Spleen (tissue), 11 donors: ENCODE measurements at regions not wholly inside any gene's neighbourhood (a gene's known extent, or its start where the extent isn't known, plus 50 kb on each side); places are given as distances from the start of the nearest gene placed in this dataset.

Source experiments
- DNase-seq: peaks from one replicate; pipeline ENCODE4 v3.0.0-alpha.2; 2020
- H3K27ac ChIP-seq, 8 donors: fragments of 200-600 bp; sonication (generic) in 7 of 8; 1 replicate in 4 of 8; 2 replicates in 4 of 8; pipeline versions ENCODE4 v1.5.0 to v1.8.0; 2016 to 2021; ENCODE audit warnings: inconsistent platforms in 4 of 8, mild to moderate bottlenecking in 4 of 8, moderate library complexity in 1 of 8
- H3K27me3 ChIP-seq, 7 donors: fragments of 200-600 bp; sonication (generic) in 6 of 7; replicated peaks in 1 of 7; 1 replicate in 4 of 7; 2 replicates in 3 of 7; pipeline versions ENCODE4 v1.5.0 to v1.8.0; 2016 to 2021; ENCODE audit warnings: inconsistent platforms in 3 of 7, mild to moderate bottlenecking in 1 of 7
- H3K36me3 ChIP-seq, 6 donors: fragments of 200-600 bp; sonication (generic) in 5 of 6; 1 replicate in 4 of 6; 2 replicates in 2 of 6; pipeline versions ENCODE4 v1.5.0 to v1.8.0; 2016 to 2021; ENCODE audit warnings: inconsistent platforms in 2 of 6
- H3K4me1 ChIP-seq, 6 donors: fragments of 200-600 bp; sonication (generic) in 5 of 6; 1 replicate in 3 of 6; 2 replicates in 3 of 6; pipeline versions ENCODE4 v1.5.0 to v1.8.0; 2016 to 2021; ENCODE audit warnings: inconsistent platforms in 3 of 6
- H3K4me3 ChIP-seq, 8 donors: fragments of 200-600 bp; sonication (generic) in 7 of 8; 1 replicate in 4 of 8; 2 replicates in 4 of 8; pipeline versions ENCODE4 v1.5.0 to v1.8.0; 2016 to 2021; ENCODE audit warnings: inconsistent platforms in 4 of 8, mild to moderate bottlenecking in 4 of 8, moderate library complexity in 2 of 8
- H3K9me3 ChIP-seq, 8 donors: fragments of 200-600 bp; sonication (generic) in 7 of 8; 1 replicate in 4 of 8; 2 replicates in 4 of 8; pipeline versions ENCODE4 v1.5.0 to v1.8.0; 2016 to 2021; ENCODE audit warnings: inconsistent platforms in 4 of 8
- POLR2A ChIP-seq, 3 donors: fragments of 450-650 bp; IDR thresholded peaks; one replicate each; pipeline ENCODE4 v1.5.1; 2017; ENCODE audit warnings: antibody characterized with exemption in 3 of 3, mild to moderate bottlenecking in 1 of 3
- POLR2AphosphoS5 ChIP-seq, 3 donors: sonication (generic); formaldehyde crosslinking; IDR thresholded peaks; one replicate each; pipeline ENCODE4 v1.5.1; 2017; ENCODE audit warnings: antibody characterized with exemption in 3 of 3
- WGBS, 5 donors: extraction: QIAGEN DNeasy Blood & Tissue Kit in 3 of 5; methylation state at CpG; one replicate each; pipeline versions ENCODE4 v1.1.5 to v1.1.7; 2013 to 2018; 5-methylcytosine and 5-hydroxymethylcytosine counted together
- intact Hi-C: fragments of 100-400 bp; cut with DNase I; formaldehyde crosslinking; loops from one replicate; pipeline ENCODE4 v1.15.0; 2023; ENCODE audit warnings: low total_unique reads
- TF ChIP-seq, protein P1 (sequence below), 11 experiments: fragments of 200-600 bp in 7 of 11; fragments of 450-650 bp in 4 of 11; sonication (generic) in 4 of 11; IDR thresholded peaks in 8 of 11; conservative IDR thresholded peaks in 3 of 11; 1 replicate in 7 of 11; 2 replicates in 4 of 11; pipeline versions ENCODE4 v1.4.0 to v1.8.0; 2016 to 2021; ENCODE audit warnings: antibody characterized with exemption in 11 of 11, inconsistent platforms in 4 of 11, mild to moderate bottlenecking in 1 of 11
- donor health status: healthy with polysubstance abuse.
- donor health status: DM: no; HTN: no; CAD: no; lungs with moderate emphysema.
- donor health status: DM: no; HTN: no; CAD: no.
- donor health status: Bipolar disorder and iron deficiency.
- donor health status: healthy.
- donor health status: DM: no; HTN: no; CAD: no.
- donor health status: DM: yes; HTN: yes; CAD: no.

DNA sequence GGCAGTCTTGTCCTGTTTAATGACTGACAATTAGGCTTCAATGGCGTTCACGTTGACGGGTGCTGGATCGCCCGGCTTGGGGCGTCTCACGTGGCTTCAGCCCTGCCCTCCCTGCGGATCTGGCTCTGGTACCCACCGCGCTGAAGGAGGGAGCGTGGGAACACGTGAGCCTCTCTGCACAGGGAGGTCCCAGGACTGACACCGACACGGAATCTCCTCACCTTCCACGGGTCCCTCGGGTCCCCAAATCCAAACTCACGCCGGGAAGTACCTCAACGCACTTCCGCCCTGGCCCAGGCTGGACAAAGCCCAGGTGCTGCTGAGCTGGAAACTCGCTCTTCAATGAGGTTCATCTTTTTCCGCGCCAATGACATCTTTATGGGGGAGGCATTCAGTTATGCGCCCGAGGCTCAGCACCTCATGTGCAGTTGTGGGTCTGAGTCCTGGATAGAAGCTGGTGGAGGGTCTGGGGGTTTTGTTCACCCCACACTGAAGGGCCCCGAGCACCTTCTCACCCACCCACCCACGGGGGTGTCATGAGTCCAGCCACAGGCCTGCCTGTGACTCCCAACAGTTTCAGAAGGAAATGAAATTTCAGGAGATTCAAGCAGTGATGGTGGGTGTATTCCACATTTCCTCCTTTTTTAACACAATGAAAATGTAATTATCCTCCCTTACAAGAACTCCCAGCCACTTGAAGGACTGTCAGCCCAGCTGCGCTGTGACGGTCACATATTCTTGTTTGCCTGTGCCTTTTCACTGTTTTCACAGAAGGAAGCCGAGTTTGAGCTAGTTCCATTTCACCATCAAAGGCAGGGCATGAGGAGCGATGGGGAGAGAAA is 251.7 kb upstream of the SFSWAP start:
- peak; percentile 51 for DNase-seq
- peaks cover 0 to 7% (median 0%) of the 10 kb centered on the region in 8 donors for H3K9me3 ChIP-seq
- H3K27ac ChIP-seq: no peak overlapping the region
- H3K27me3 ChIP-seq: peaks cover 0 to 64% (median 0%) of the 10 kb centered on the region in 7 donors
- WGBS, 5 donors: 83 to 88% (median 85%) methylated on average over 28 to 31 of the region's 31 CpGs
- H3K36me3 ChIP-seq: no peaks in the 10 kb centered on the region
- no peak overlapping the region for H3K4me3 ChIP-seq
- no peaks in the 10 kb centered on the region for H3K4me1 ChIP-seq
- intact Hi-C loops: no loop called here
- TF ChIP-seq POLR2AphosphoS5 (IDR thresholded peaks at IDR 0.05) (no peak), POLR2A (IDR thresholded peaks at IDR 0.05) (no peak)
- TF ChIP-seq, protein P1, sequence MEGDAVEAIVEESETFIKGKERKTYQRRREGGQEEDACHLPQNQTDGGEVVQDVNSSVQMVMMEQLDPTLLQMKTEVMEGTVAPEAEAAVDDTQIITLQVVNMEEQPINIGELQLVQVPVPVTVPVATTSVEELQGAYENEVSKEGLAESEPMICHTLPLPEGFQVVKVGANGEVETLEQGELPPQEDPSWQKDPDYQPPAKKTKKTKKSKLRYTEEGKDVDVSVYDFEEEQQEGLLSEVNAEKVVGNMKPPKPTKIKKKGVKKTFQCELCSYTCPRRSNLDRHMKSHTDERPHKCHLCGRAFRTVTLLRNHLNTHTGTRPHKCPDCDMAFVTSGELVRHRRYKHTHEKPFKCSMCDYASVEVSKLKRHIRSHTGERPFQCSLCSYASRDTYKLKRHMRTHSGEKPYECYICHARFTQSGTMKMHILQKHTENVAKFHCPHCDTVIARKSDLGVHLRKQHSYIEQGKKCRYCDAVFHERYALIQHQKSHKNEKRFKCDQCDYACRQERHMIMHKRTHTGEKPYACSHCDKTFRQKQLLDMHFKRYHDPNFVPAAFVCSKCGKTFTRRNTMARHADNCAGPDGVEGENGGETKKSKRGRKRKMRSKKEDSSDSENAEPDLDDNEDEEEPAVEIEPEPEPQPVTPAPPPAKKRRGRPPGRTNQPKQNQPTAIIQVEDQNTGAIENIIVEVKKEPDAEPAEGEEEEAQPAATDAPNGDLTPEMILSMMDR (IDR thresholded peaks at IDR 0.05 in 8 of 11, conservative IDR thresholded peaks at IDR 0.05 in 3 of 11): no peak

DNA sequence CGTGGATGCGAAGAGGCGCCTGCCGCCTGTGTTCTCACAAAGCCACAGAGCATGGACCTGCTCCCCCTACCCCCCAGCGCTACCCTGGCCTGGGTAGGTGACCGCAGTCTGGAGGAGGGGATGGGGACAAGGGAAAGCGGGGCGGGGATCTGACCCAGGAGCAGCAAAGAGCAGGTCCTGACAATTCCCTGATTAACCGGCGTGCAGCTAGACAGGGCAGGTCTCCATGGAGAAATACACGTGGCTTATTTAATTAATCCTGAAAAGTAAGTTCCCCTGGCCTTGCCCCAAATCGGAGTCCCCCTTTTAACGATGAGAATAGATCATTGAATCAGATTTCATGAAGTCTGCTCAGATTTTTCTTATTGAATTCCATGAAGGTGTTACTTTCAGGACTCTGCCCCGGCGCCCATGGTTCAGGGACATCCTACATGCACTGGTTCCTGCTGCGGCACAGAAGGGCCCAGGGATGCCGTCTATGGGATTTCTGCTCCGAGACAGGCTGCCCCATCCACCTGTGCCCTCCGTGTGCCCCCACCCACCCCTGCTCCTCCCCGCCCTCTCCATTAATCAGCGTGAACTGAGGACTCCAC is 251.0 kb upstream of the SFSWAP start:
- H3K4me1 ChIP-seq: no peaks in the 10 kb centered on the region
- H3K9me3 ChIP-seq: peaks cover 0 to 7% (median 0%) of the 10 kb centered on the region in 8 donors
- no peak overlapping the region for H3K4me3 ChIP-seq
- no peaks in the 10 kb centered on the region for H3K36me3 ChIP-seq
- no peak for TF ChIP-seq POLR2A (IDR thresholded peaks at IDR 0.05)
- no peak for TF ChIP-seq POLR2AphosphoS5 (IDR thresholded peaks at IDR 0.05)
- peaks cover 0 to 63% (median 0%) of the 10 kb centered on the region in 7 donors for H3K27me3 ChIP-seq
- intact Hi-C loops: no loop called here
- H3K27ac ChIP-seq: no peak overlapping the region
- peak; percentile 50 for DNase-seq
- WGBS, 5 donors: 72 to 81% (median 74%) methylated on average over 21 of the region's 21 CpGs

DNA sequence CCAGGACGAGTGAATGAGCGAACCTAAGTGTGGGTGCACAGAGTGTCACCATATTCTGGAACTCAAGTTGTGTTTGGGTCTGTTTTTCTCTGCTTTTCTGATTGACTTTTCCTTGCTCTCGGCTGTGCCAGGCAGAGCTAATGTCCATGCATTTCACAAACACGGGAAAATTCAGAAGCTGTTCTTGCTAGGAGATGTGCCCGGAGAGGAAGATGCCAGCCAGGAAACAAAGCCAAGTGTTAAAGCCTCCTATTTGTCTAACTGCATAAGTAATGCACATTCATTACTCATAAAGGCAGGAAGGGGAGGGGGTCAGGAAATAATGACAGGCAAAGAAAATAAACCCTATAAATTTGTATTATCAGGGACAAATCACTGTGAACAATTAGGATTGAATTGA is 250.4 kb upstream of the SFSWAP start:
- WGBS, 5 donors: 69 to 85% (median 78%) methylated on average over 5 of the region's 5 CpGs
- no peak for DNase-seq
- Histone ChIP-seq H3K36me3 (no peaks in the 10 kb centered on the region), H3K27me3 (peaks cover 0 to 57% (median 0%) of the 10 kb centered on the region in 7 donors), H3K9me3 (peaks cover 0 to 7% (median 0%) of the 10 kb centered on the region in 8 donors), H3K4me1 (no peaks in the 10 kb centered on the region), H3K27ac (no peak overlapping the region), H3K4me3 (no peak overlapping the region)
- intact Hi-C loops: no loop called here
- TF ChIP-seq, protein P1 (IDR thresholded peaks at IDR 0.05 in 8 of 11, conservative IDR thresholded peaks at IDR 0.05 in 3 of 11): no peak
- TF ChIP-seq POLR2A (IDR thresholded peaks at IDR 0.05): no peak
- TF ChIP-seq POLR2AphosphoS5 (IDR thresholded peaks at IDR 0.05): no peak

DNA sequence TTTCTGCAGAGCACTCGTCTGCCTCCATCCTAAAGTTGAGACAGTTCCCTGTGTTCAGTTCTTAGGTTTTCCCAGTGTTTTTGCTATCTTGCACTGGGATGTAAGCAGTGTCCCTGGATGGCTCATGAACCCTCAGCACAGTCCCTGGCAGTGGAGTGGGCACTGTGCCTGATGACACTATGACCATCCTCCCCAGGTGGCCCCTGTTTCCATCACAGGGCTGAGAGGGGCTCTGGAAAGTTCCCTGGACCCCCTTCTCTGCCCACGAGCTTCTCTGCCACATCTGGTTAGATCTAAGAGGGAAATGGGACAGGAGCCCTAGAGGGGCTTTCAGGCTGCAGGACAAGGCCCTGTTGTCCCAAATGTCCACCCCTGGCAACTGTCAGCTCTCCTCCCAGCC is 249.8 kb upstream of the SFSWAP start:
- intact Hi-C loops: no loop called here
- no peak overlapping the region for H3K27ac ChIP-seq
- DNase-seq: no peak
- no peaks in the 10 kb centered on the region for H3K4me1 ChIP-seq
- H3K4me3 ChIP-seq: no peak overlapping the region
- no peak for TF ChIP-seq POLR2A (IDR thresholded peaks at IDR 0.05)
- TF ChIP-seq, protein P1 (IDR thresholded peaks at IDR 0.05 in 8 of 11, conservative IDR thresholded peaks at IDR 0.05 in 3 of 11): no peak
- TF ChIP-seq POLR2AphosphoS5 (IDR thresholded peaks at IDR 0.05): no peak
- peaks cover 0 to 7% (median 0%) of the 10 kb centered on the region in 8 donors for H3K9me3 ChIP-seq
- WGBS, 5 donors: 69 to 86% (median 79%) methylated on average over 2 of the region's 2 CpGs
- peaks cover 0 to 51% (median 0%) of the 10 kb centered on the region in 7 donors for H3K27me3 ChIP-seq
- H3K36me3 ChIP-seq: no peaks in the 10 kb centered on the region
